IMR-90 (cell line): ENCODE measurements at regions not wholly inside any gene's neighbourhood (a gene's known extent, or its start where the extent isn't known, plus 50 kb on each side); places are given as distances from the start of the nearest gene placed in this dataset.

Source experiments
- POLR2A ChIP-seq: IDR thresholded peaks from 2 replicates; pipeline ENCODE4 v1.6.1; 2012; ENCODE audit warnings: mild to moderate bottlenecking, low read depth, low read length
- RFX5 ChIP-seq: IDR thresholded peaks from 2 replicates; pipeline ENCODE4 v1.8.0; 2012; ENCODE audit warnings: low read depth, mild to moderate bottlenecking, low read length, moderate library complexity
- TF ChIP-seq, protein P1 (sequence below): conservative IDR thresholded peaks from 2 replicates; pipeline ENCODE4 v1.5.1; 2012; ENCODE audit warnings: mild to moderate bottlenecking, low read depth, low read length, improper control_type of control experiment
- TF ChIP-seq, protein P2 (sequence below): fragments of 150-350 bp; IDR thresholded peaks from 2 replicates; pipeline ENCODE4 v1.6.1; 2017; ENCODE audit warnings: mild to moderate bottlenecking, antibody characterized with exemption, low read length, low read depth

DNA sequence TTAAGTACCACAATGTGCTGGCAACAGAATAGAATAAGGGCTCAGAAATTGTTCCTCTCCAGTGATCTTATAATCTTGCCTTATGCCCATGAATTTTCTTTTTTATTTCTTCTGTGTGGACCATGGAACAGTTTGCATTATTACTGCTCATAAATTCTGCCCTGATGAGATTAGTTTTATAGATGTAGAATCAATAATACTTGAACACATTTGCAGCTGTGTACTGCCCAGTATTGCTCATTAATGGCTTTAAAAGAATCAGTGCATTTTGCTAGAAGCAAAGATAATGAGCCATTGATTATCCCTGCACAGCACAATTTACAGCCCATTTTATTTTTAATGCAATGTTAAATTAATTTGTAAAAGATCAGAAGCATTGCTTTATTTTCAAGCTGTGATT, 172.3 kb upstream of the STXBP6 start:
- TF ChIP-seq, protein P1, sequence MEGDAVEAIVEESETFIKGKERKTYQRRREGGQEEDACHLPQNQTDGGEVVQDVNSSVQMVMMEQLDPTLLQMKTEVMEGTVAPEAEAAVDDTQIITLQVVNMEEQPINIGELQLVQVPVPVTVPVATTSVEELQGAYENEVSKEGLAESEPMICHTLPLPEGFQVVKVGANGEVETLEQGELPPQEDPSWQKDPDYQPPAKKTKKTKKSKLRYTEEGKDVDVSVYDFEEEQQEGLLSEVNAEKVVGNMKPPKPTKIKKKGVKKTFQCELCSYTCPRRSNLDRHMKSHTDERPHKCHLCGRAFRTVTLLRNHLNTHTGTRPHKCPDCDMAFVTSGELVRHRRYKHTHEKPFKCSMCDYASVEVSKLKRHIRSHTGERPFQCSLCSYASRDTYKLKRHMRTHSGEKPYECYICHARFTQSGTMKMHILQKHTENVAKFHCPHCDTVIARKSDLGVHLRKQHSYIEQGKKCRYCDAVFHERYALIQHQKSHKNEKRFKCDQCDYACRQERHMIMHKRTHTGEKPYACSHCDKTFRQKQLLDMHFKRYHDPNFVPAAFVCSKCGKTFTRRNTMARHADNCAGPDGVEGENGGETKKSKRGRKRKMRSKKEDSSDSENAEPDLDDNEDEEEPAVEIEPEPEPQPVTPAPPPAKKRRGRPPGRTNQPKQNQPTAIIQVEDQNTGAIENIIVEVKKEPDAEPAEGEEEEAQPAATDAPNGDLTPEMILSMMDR, result no peak
- TF ChIP-seq RFX5 (no peak), POLR2A (no peak)
- TF ChIP-seq, protein P2, sequence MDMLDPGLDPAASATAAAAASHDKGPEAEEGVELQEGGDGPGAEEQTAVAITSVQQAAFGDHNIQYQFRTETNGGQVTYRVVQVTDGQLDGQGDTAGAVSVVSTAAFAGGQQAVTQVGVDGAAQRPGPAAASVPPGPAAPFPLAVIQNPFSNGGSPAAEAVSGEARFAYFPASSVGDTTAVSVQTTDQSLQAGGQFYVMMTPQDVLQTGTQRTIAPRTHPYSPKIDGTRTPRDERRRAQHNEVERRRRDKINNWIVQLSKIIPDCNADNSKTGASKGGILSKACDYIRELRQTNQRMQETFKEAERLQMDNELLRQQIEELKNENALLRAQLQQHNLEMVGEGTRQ, result no peak
